Medulla oblongata (tissue), 1 donor: ENCODE measurements at regions not wholly inside any gene's neighbourhood (a gene's known extent, or its start where the extent isn't known, plus 50 kb on each side); places are given as distances from the start of the nearest gene placed in this dataset.

Source experiments
- DNase-seq: peaks from one replicate; pipeline ENCODE4 v3.0.0-alpha.2; 2015; ENCODE audit errors: extremely low spot score

- no peak for DNase-seq
These were observed 102.8 kb upstream of the F3 start for GRCh38 chr1:94644352-94644751.

- no peak for DNase-seq
These were observed 102.3 kb upstream of the F3 start for GRCh38 chr1:94643819-94644218.

GRCh38 chr1:94642617-94643321 lies 101.2 kb upstream of the F3 start:
- DNase-seq = no peak

- DNase-seq = no peak
These were observed 100.4 kb upstream of the F3 start for GRCh38 chr1:94641990-94642389.

- DNase-seq = no peak
These were observed 98.6 kb upstream of the F3 start for GRCh38 chr1:94640125-94640524.

- no peak for DNase-seq
These were observed 95.6 kb upstream of the F3 start for GRCh38 chr1:94637121-94637520.

GRCh38 chr1:94636624-94637023 lies 95.1 kb upstream of the F3 start:
- DNase-seq = no peak

GRCh38 chr1:94636100-94636499 lies 94.5 kb upstream of the F3 start:
- DNase-seq = no peak

- DNase-seq = no peak
These were observed 93.4 kb upstream of the F3 start for GRCh38 chr1:94634977-94635416.

- no peak for DNase-seq
These were observed 91.5 kb upstream of the F3 start for GRCh38 chr1:94633051-94633450.

GRCh38 chr1:94629259-94630181 lies 88.0 kb upstream of the F3 start:
- no peak for DNase-seq

- no peak for DNase-seq
These were observed 86.9 kb upstream of the F3 start for GRCh38 chr1:94628499-94628843.

GRCh38 chr1:94627771-94628498 lies 86.4 kb upstream of the F3 start:
- no peak for DNase-seq

- no peak for DNase-seq
These were observed 82.6 kb upstream of the F3 start for GRCh38 chr1:94624203-94624602.

GRCh38 chr1:94623560-94624148 lies 82.1 kb upstream of the F3 start:
- no peak for DNase-seq

GRCh38 chr1:94622757-94623156 lies 81.2 kb upstream of the F3 start:
- DNase-seq = no peak

GRCh38 chr1:94621802-94622201 lies 80.2 kb upstream of the F3 start:
- DNase-seq = no peak

- no peak for DNase-seq
These were observed 79.8 kb upstream of the F3 start for GRCh38 chr1:94621395-94621794.

GRCh38 chr1:94620345-94621031 lies 78.9 kb upstream of the F3 start:
- no peak for DNase-seq

- DNase-seq = no peak
These were observed 78.2 kb upstream of the F3 start for GRCh38 chr1:94619731-94620130.

- no peak for DNase-seq
These were observed 76.6 kb upstream of the F3 start for GRCh38 chr1:94617957-94618739.
